ENCODE measurements at regions not wholly inside any gene's neighbourhood (a gene's known extent, or its start where the extent isn't known, plus 50 kb on each side); places are given as distances from the start of the nearest gene placed in this dataset.

- TF ChIP-seq CTCF (IDR thresholded peaks at IDR 0.05 in 4 of 5, conservative IDR thresholded peaks at IDR 0.05 in 1 of 5) (no peak), POLR2A (IDR thresholded peaks at IDR 0.05) (no peak)
These were observed 158.2 kb downstream of the OLFM1 start for GRCh38 chr9:135245482-135246247.

Data from gastrocnemius medialis (tissue), 4 donors.